ENCODE measurements at regions not wholly inside any gene's neighbourhood (a gene's known extent, or its start where the extent isn't known, plus 50 kb on each side); places are given as distances from the start of the nearest gene placed in this dataset.
"Not testable (repeated sequence)": the region's sequence is repeated elsewhere in the genome, so short reads cannot be mapped to it uniquely, and the experiment has no call there.

GRCh38 chr5:50595199-50595598 is 71.2 kb upstream of the PARP8 start:
- Histone ChIP-seq H2AFZ (peak overlapping the region; percentile 59), H3K9ac (no peak overlapping the region), H3K79me2 (no peaks in the 10 kb centered on the region), H3K27ac (peak overlapping the region; percentile 7), H3K27me3 (ENCODE audit: control insufficient read depth, insufficient read depth, low read length) (no peaks in the 10 kb centered on the region), H3K4me2 (ENCODE audit: low read length) (no peak overlapping the region), H3K36me3 (ENCODE audit: control insufficient read depth, insufficient read depth, low read length) (no peaks in the 10 kb centered on the region), H3K4me1 (peaks cover 30% of the 10 kb centered on the region), H3K9me3 (ENCODE audit: control insufficient read depth, low read length) (no peaks in the 10 kb centered on the region), H3K4me3 (ENCODE audit: low read depth, low read length) (no peak overlapping the region)
- TF ChIP-seq CTCF (IDR thresholded peaks at IDR 0.05) = no peak

GRCh38 chr5:50601576-50601975 is 64.9 kb upstream of the PARP8 start:
- H3K4me3 ChIP-seq (ENCODE audit: low read depth, low read length); H3K4me1 ChIP-seq; H3K4me2 ChIP-seq (ENCODE audit: low read length); H2AFZ ChIP-seq; H3K36me3 ChIP-seq (ENCODE audit: control insufficient read depth, insufficient read depth, low read length); H3K79me2 ChIP-seq; H3K9me3 ChIP-seq (ENCODE audit: control insufficient read depth, low read length); H3K9ac ChIP-seq; H3K27me3 ChIP-seq (ENCODE audit: control insufficient read depth, insufficient read depth, low read length); H3K27ac ChIP-seq: not testable (repeated sequence)

GRCh38 chr5:50606179-50606578 is 60.3 kb upstream of the PARP8 start:
- Histone ChIP-seq H3K4me3 (ENCODE audit: low read depth, low read length) (no peak overlapping the region), H3K4me1 (no peaks in the 10 kb centered on the region), H3K79me2 (no peaks in the 10 kb centered on the region), H3K36me3 (ENCODE audit: control insufficient read depth, insufficient read depth, low read length) (no peaks in the 10 kb centered on the region), H2AFZ (no peak overlapping the region), H3K4me2 (ENCODE audit: low read length) (no peak overlapping the region), H3K27me3 (ENCODE audit: control insufficient read depth, insufficient read depth, low read length) (no peaks in the 10 kb centered on the region), H3K27ac (no peak overlapping the region), H3K9me3 (ENCODE audit: control insufficient read depth, low read length) (no peaks in the 10 kb centered on the region), H3K9ac (no peak overlapping the region)
- TF ChIP-seq CTCF (IDR thresholded peaks at IDR 0.05) = no peak

- not testable (repeated sequence) for H3K79me2 ChIP-seq; H3K4me2 ChIP-seq (ENCODE audit: low read length); H3K9me3 ChIP-seq (ENCODE audit: control insufficient read depth, low read length); H3K4me3 ChIP-seq (ENCODE audit: low read depth, low read length); H3K27ac ChIP-seq; H2AFZ ChIP-seq; H3K36me3 ChIP-seq (ENCODE audit: control insufficient read depth, insufficient read depth, low read length); H3K9ac ChIP-seq; H3K27me3 ChIP-seq (ENCODE audit: control insufficient read depth, insufficient read depth, low read length); H3K4me1 ChIP-seq
Observed at GRCh38 chr5:50607456-50607855, 59.0 kb upstream of the PARP8 start.

- not testable (repeated sequence) for H2AFZ ChIP-seq; H3K4me2 ChIP-seq (ENCODE audit: low read length); H3K9ac ChIP-seq; H3K9me3 ChIP-seq (ENCODE audit: control insufficient read depth, low read length); H3K36me3 ChIP-seq (ENCODE audit: control insufficient read depth, insufficient read depth, low read length); H3K27ac ChIP-seq; H3K4me3 ChIP-seq (ENCODE audit: low read depth, low read length); H3K27me3 ChIP-seq (ENCODE audit: control insufficient read depth, insufficient read depth, low read length); H3K4me1 ChIP-seq; H3K79me2 ChIP-seq
Observed at GRCh38 chr5:50607953-50608705, 58.3 kb upstream of the PARP8 start.

GRCh38 chr5:50613057-50613456 is 53.4 kb upstream of the PARP8 start:
- not testable (repeated sequence) for H3K27me3 ChIP-seq (ENCODE audit: control insufficient read depth, insufficient read depth, low read length); H3K79me2 ChIP-seq; H2AFZ ChIP-seq; H3K4me1 ChIP-seq; H3K9ac ChIP-seq; H3K4me2 ChIP-seq (ENCODE audit: low read length); H3K27ac ChIP-seq; H3K9me3 ChIP-seq (ENCODE audit: control insufficient read depth, low read length); H3K36me3 ChIP-seq (ENCODE audit: control insufficient read depth, insufficient read depth, low read length); H3K4me3 ChIP-seq (ENCODE audit: low read depth, low read length)
